HCT116 (cell line): ENCODE measurements at regions not wholly inside any gene's neighbourhood (a gene's known extent, or its start where the extent isn't known, plus 50 kb on each side); places are given as distances from the start of the nearest gene placed in this dataset.

ENCODE experiments used
- ATAC-seq: fragments of 200-7000 bp; cut with Tn5 transposase; 2 replicates; pipeline ENCODE4 v1.9.1; 2020; ENCODE audit warnings: mild to moderate bottlenecking, moderate library complexity
- BruUV-seq: library from RNA; stranded (reverse); fragments of 400-500 nt; replicated peaks from 2 replicates; lab custom pipeline; 2021; lab: Mats Ljungman, UMichigan
- CTCF ChIA-PET: fragments of 300-600 bp; sonication (Branson Sonifier 250); formaldehyde crosslinking; loops from one replicate; lab custom pipeline; 2021; ENCODE audit warnings: antibody characterized with exemption; lab: Charles Lee
- POLR2A ChIA-PET: fragments of 300-600, 350-600 bp; sonication (Branson Sonifier 250); formaldehyde crosslinking; loops from one replicate; lab custom pipeline; 2021; ENCODE audit warnings: antibody characterized with exemption; lab: Charles Lee
- RAD21 ChIA-PET, 2 experiments: fragments of 300-600 bp; sonication (Branson Sonifier 250); formaldehyde crosslinking; loops; one replicate each; lab custom pipeline; 2023; ENCODE audit warnings: low total read pairs in 2 of 2; ENCODE audit not compliant: uncharacterized antibody in 2 of 2, unreplicated experiment in 2 of 2, low non-redundant PET in 1 of 2; lab: Charles Lee
- DNase-seq: peaks from one replicate; pipeline ENCODE4 v3.0.0-alpha.2; 2010; ENCODE audit warnings: low read depth, low spot score
- H2AFZ ChIP-seq: fragments of 200-600 bp; shearing (Covaris generic), sonication (generic); 2 replicates; pipeline ENCODE4 v1.6.1; 2017; ENCODE audit warnings: low read depth, mixed run types, mixed read lengths, antibody characterized with exemption, low read length; ENCODE audit not compliant: poor library complexity, severe bottlenecking
- H3K27ac ChIP-seq: 2 replicates; pipeline ENCODE4 v1.5.1; 2012; ENCODE audit warnings: low read depth, low read length
- H3K27me3 ChIP-seq: fragments of 200-600 bp; sonication (generic); 2 replicates; pipeline ENCODE4 v1.6.1; 2016; ENCODE audit warnings: mixed run types, low read length, mixed read lengths; ENCODE audit not compliant: insufficient read depth
- H3K36me3 ChIP-seq, 2 experiments: fragments of 200-500 bp in 1 of 2; fragments of 200-600 bp in 1 of 2; sonication (Bioruptor generic) in 1 of 2; sonication (generic) in 1 of 2; 2 replicates each; pipeline versions ENCODE4 v1.5.1 to v1.6.1; 2014 to 2016; ENCODE audit warnings: low read length in 2 of 2, inconsistent platforms in 1 of 2, mixed read lengths in 1 of 2, mixed run types in 1 of 2; ENCODE audit not compliant: insufficient read depth in 2 of 2, control insufficient read depth in 1 of 2
- H3K4me1 ChIP-seq, 2 experiments: fragments of 200-600 bp in 1 of 2; sonication (generic) in 1 of 2; 2 replicates each; pipeline versions ENCODE4 v1.5.1 to v1.6.1; 2012 to 2017; ENCODE audit warnings: low read length in 2 of 2, inconsistent platforms in 1 of 2, mild to moderate bottlenecking in 1 of 2, mixed read lengths in 1 of 2, mixed run types in 1 of 2, moderate library complexity in 1 of 2; ENCODE audit not compliant: insufficient read depth in 2 of 2, control insufficient read depth in 1 of 2
- H3K4me2 ChIP-seq: fragments of 200-600 bp; sonication (generic); 2 replicates; pipeline ENCODE4 v1.6.1; 2017; ENCODE audit warnings: mixed run types, low read length, mixed read lengths
- H3K4me3 ChIP-seq, 2 experiments: fragments of 200-600 bp in 1 of 2; sonication (generic) in 1 of 2; replicated peaks in 1 of 2; 2 replicates each; pipeline ENCODE4 v1.5.1; 2011 to 2016; ENCODE audit warnings: low read length in 2 of 2, control low read depth in 1 of 2, low read depth in 1 of 2, mild to moderate bottlenecking in 1 of 2, mixed read lengths in 1 of 2, mixed run types in 1 of 2
- H3K79me2 ChIP-seq: fragments of 200-600 bp; sonication (generic); 2 replicates; pipeline ENCODE4 v1.6.1; 2017; ENCODE audit warnings: mild to moderate bottlenecking, mixed run types, low read length, moderate library complexity, mixed read lengths; ENCODE audit not compliant: insufficient read depth
- H3K9ac ChIP-seq: fragments of 200-600 bp; sonication (generic); 2 replicates; pipeline ENCODE4 v1.6.1; 2016; ENCODE audit warnings: low read length, mixed read lengths
- H3K9me2 ChIP-seq: fragments of 200-600 bp; sonication (generic), shearing (Covaris generic); 2 replicates; pipeline ENCODE4 v1.6.1; 2017; ENCODE audit warnings: mixed run types, mild to moderate bottlenecking, moderate library complexity; ENCODE audit not compliant: insufficient read depth
- H3K9me3 ChIP-seq, 2 experiments: fragments of 200-500 bp in 1 of 2; fragments of 200-600 bp in 1 of 2; sonication (Bioruptor generic) in 1 of 2; sonication (generic) in 1 of 2; 2 replicates each; pipeline ENCODE4 v1.6.1; 2014 to 2017; ENCODE audit warnings: low read length in 2 of 2, mixed read lengths in 2 of 2, inconsistent platforms in 1 of 2, low read depth in 1 of 2, mild to moderate bottlenecking in 1 of 2, mixed run types in 1 of 2, moderate library complexity in 1 of 2; ENCODE audit not compliant: control insufficient read depth in 1 of 2, insufficient read depth in 1 of 2
- H4K20me1 ChIP-seq: fragments of 200-600 bp; sonication (generic), shearing (Covaris generic); 2 replicates; pipeline ENCODE4 v1.6.1; 2017; ENCODE audit warnings: mixed run types, mild to moderate bottlenecking, moderate library complexity; ENCODE audit not compliant: insufficient read depth
- CEBPB ChIP-seq: IDR thresholded peaks from 2 replicates; pipeline ENCODE4 v1.6.1; 2012; ENCODE audit warnings: low read depth
- EGR1 ChIP-seq: IDR thresholded peaks from 2 replicates; pipeline ENCODE4 v1.6.1; 2012; ENCODE audit warnings: low read depth
- ELF1 ChIP-seq: IDR thresholded peaks from 2 replicates; pipeline ENCODE4 v1.6.1; 2012; ENCODE audit warnings: low read depth, borderline replicate concordance
- EZH2 ChIP-seq: fragments of 200-600 bp; sonication (generic); IDR thresholded peaks from 2 replicates; pipeline ENCODE4 v1.6.1; 2017; ENCODE audit warnings: antibody characterized with exemption, mixed run types
- EZH2phosphoT487 ChIP-seq: fragments of 200-600 bp; IDR thresholded peaks from 2 replicates; pipeline ENCODE4 v1.6.1; 2018; ENCODE audit warnings: antibody characterized with exemption, borderline replicate concordance
- FOSL1 ChIP-seq: IDR thresholded peaks from 2 replicates; pipeline ENCODE4 v1.6.1; 2012; ENCODE audit warnings: low read depth
- RAD21 ChIP-seq: IDR thresholded peaks from 2 replicates; pipeline ENCODE4 v1.6.1; 2012; ENCODE audit warnings: low read depth, mild to moderate bottlenecking
- SP1 ChIP-seq: IDR thresholded peaks from 2 replicates; pipeline ENCODE4 v1.6.1; 2012; ENCODE audit warnings: low read depth
- TCF7L2 ChIP-seq: IDR thresholded peaks from 2 replicates; pipeline ENCODE4 v1.7.0; 2011; ENCODE audit warnings: borderline replicate concordance, inconsistent platforms; ENCODE audit not compliant: insufficient read depth, insufficient read length; ENCODE audit errors: extremely low read depth
- YY1 ChIP-seq: IDR thresholded peaks from 2 replicates; pipeline ENCODE4 v1.6.1; 2011; ENCODE audit warnings: low read length, low read depth, moderate library complexity, mild to moderate bottlenecking; ENCODE audit not compliant: insufficient replicate concordance; ENCODE audit errors: extremely low read depth
- ZFX ChIP-seq: fragments of 450-650 bp; IDR thresholded peaks from 2 replicates; pipeline ENCODE4 v1.6.1; 2017
- ZNF274 ChIP-seq: fragments of 200-500 bp; sonication (Bioruptor generic); IDR thresholded peaks from 2 replicates; pipeline ENCODE4 v1.6.1; 2014; ENCODE audit warnings: mild to moderate bottlenecking, low read depth, low read length, inconsistent platforms
- intact Hi-C: fragments of 100-400 bp; cut with micrococcal nuclease; formaldehyde crosslinking; loops from 2 replicates; pipeline ENCODE4 v1.10.0; 2022
- TF ChIP-seq, protein P1 (sequence below), 3 experiments: fragments of 200-600 bp in 1 of 3; sonication (generic) in 1 of 3; IDR thresholded peaks in 2 of 3; conservative IDR thresholded peaks in 1 of 3; 2 replicates each; pipeline ENCODE4 v1.5.1; 2012 to 2017; ENCODE audit warnings: low read depth in 2 of 3, low read length in 2 of 3, antibody characterized with exemption in 1 of 3, borderline replicate concordance in 1 of 3, control low read depth in 1 of 3, mild to moderate bottlenecking in 1 of 3, mixed read lengths in 1 of 3, mixed run types in 1 of 3, moderate library complexity in 1 of 3; ENCODE audit not compliant: insufficient read depth in 1 of 3
- TF ChIP-seq, protein P2 (sequence below): IDR thresholded peaks from 2 replicates; pipeline ENCODE4 v1.6.1; 2012

DNA sequence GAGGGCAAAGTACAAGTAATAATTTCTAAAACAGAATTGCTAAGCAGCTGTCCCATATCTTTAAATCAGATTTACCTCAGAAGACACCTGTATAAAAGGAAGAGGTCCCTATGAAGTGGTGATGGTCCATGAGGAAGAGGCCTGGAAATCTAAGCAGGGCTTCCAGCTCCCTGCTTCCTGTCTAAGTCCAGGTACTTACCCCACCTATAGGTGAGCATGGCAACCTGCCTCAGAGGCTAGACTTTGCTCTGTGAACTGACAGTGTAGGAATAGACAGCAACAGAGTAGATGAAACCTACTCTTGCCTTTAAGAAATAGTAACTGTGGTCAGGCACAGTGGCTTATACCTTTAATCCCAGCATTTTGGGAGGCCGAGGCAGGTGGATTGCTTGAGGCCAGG is 55.8 kb upstream of the ARRDC3 start:
- Histone ChIP-seq H3K9me2 (no peaks in the 10 kb centered on the region), H3K9me3 (no peaks in the 10 kb centered on the region), H4K20me1 (no peaks in the 10 kb centered on the region)
- POLR2A ChIA-PET = no interaction called here
- TF ChIP-seq SP1 (no peak), ELF1 (peak; percentile 29; the same call in 1 of the 2 replicates), YY1 (no peak), FOSL1 (no peak), RAD21 (0 out of 2 replicates have a peak, but pooled peaks have one; percentile 24), EGR1 (no peak), EZH2phosphoT487 (no peak), EZH2 (no peak), CEBPB (no peak), ZFX (no peak), TCF7L2 (no peak), ZNF274 (no peak)
- TF ChIP-seq, protein P1, sequence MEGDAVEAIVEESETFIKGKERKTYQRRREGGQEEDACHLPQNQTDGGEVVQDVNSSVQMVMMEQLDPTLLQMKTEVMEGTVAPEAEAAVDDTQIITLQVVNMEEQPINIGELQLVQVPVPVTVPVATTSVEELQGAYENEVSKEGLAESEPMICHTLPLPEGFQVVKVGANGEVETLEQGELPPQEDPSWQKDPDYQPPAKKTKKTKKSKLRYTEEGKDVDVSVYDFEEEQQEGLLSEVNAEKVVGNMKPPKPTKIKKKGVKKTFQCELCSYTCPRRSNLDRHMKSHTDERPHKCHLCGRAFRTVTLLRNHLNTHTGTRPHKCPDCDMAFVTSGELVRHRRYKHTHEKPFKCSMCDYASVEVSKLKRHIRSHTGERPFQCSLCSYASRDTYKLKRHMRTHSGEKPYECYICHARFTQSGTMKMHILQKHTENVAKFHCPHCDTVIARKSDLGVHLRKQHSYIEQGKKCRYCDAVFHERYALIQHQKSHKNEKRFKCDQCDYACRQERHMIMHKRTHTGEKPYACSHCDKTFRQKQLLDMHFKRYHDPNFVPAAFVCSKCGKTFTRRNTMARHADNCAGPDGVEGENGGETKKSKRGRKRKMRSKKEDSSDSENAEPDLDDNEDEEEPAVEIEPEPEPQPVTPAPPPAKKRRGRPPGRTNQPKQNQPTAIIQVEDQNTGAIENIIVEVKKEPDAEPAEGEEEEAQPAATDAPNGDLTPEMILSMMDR (IDR thresholded peaks at IDR 0.05 in 2 of 3, conservative IDR thresholded peaks at IDR 0.05 in 1 of 3; ENCODE audit: borderline replicate concordance in 1 of 3, insufficient read depth in 1 of 3, low read depth in 2 of 3, low read length in 2 of 3) = peak; percentile 14 to 57 (median 53); a peak in 4 of 6 replicates
- TF ChIP-seq, protein P2, sequence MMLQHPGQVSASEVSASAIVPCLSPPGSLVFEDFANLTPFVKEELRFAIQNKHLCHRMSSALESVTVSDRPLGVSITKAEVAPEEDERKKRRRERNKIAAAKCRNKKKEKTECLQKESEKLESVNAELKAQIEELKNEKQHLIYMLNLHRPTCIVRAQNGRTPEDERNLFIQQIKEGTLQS = no peak
- TF ChIP-seq, all 23 proteins: peak for 3
- no TSS peak for BruUV-seq
- no peak overlapping the region for H3K9ac ChIP-seq
- H3K4me3 ChIP-seq = no peak overlapping the region
- DNase-seq (peak; percentile 34), ATAC-seq (peak; percentile 99)
- peaks cover 0 to 5% of the 10 kb centered on the region in 2 experiments; a peak in 1 of 4 replicates for H3K4me1 ChIP-seq
- H2AFZ ChIP-seq = no peak overlapping the region
- no peaks in the 10 kb centered on the region for H3K79me2 ChIP-seq
- H3K27ac ChIP-seq = no peak overlapping the region
- RAD21 ChIA-PET = no interaction called here
- no peaks in the 10 kb centered on the region for H3K27me3 ChIP-seq
- no peaks in the 10 kb centered on the region for H3K36me3 ChIP-seq
- H3K4me2 ChIP-seq = no peak overlapping the region
- CTCF ChIA-PET = interaction anchor here (0.7 to 2.2 kb wide), 6 partner anchors 8 to 345 kb away, joined by 3 to 6 read pairs (median 3); no protein-coding TSS in a partner anchor
- intact Hi-C loops = no loop called here
